Lower leg skin (tissue), 3 donors: ENCODE measurements at regions not wholly inside any gene's neighbourhood (a gene's known extent, or its start where the extent isn't known, plus 50 kb on each side); places are given as distances from the start of the nearest gene placed in this dataset.

ENCODE experiments used
- CTCF ChIP-seq, 3 donors: fragments of 450-650 bp; IDR thresholded peaks; one replicate each; pipeline ENCODE4 v1.5.1; 2016; ENCODE audit warnings: antibody characterized with exemption in 3 of 3, mild to moderate bottlenecking in 3 of 3, moderate library complexity in 2 of 3
- POLR2A ChIP-seq, 2 donors: fragments of 450-650 bp; IDR thresholded peaks; one replicate each; pipeline ENCODE4 v1.6.1; 2016 to 2017; ENCODE audit warnings: antibody characterized with exemption in 2 of 2, mild to moderate bottlenecking in 1 of 2, moderate library complexity in 1 of 2

DNA sequence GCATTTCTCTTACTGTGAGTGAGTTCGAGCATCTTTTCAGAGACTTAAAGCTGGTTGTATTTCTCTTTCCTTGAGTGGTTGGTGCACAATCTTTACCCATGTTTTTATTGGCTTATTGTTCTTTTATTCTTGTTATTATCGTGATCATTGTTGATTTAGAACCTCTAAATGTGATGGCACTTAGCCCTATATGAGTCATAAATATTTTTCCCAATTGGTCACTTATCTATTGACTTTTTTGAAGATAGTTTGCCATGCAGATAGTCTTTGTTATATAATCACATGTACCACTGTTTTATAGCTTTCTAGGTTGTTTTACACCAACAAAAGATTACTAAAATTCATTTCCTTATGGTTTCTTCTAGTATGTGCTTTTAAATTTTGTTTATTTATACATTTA, 70.6 kb upstream of the KCNK12 start:
- TF ChIP-seq POLR2A (IDR thresholded peaks at IDR 0.05) (no peak), CTCF (IDR thresholded peaks at IDR 0.05) (no peak)
